HG02870 (cell line): ENCODE measurements at regions not wholly inside any gene's neighbourhood (a gene's known extent, or its start where the extent isn't known, plus 50 kb on each side); places are given as distances from the start of the nearest gene placed in this dataset.
"Not testable (repeated sequence)": the region's sequence is repeated elsewhere in the genome, so short reads cannot be mapped to it uniquely, and the experiment has no call there.

ENCODE experiments used
- ATAC-seq: cut with Tn5 transposase; IDR thresholded peaks from one replicate; pipeline ENCODE4 v1.9.1; 2021; ENCODE audit warnings: mild to moderate bottlenecking, moderate library complexity; ENCODE audit not compliant: unreplicated experiment

DNA sequence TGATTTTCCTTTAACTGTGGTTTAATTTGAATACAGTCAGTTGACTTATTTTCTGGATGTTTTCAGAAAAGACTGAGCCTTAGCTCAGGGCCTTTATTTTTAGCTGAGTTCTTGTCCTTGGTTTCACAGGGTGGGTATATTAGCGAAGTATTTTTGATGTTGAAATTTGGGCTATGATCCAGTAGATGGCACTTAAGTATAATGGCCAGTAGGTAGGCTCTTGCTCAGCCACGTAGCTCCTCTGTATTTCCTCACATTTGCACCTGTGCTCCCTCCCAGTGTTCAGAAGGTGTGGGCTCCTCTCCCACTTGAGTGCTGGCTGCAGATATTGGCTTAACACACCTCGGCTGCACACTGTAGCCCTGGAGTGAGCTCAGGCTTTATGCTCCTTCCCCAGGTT is 549.9 kb upstream of the AMOT start:
- no peak for ATAC-seq

DNA sequence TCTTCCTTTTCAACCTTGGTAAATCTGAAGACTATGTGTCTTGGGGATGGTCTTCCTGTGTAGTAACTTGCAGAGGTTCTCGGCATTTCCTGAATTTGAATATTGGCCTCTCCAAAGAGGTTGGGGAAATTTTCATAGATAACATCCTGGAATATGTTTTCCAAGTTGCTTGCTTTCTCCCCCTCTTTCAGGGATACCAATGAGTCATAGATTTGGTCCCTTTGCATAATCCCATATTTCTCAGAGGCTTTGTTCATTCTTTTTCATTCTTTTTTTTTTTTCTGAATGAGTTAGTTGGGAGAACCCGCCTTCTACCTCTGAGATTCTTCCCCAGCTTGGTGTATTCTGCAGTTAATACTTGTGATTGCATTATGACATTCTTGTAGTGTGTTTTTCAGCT is 549.2 kb upstream of the AMOT start:
- ATAC-seq: no peak

DNA sequence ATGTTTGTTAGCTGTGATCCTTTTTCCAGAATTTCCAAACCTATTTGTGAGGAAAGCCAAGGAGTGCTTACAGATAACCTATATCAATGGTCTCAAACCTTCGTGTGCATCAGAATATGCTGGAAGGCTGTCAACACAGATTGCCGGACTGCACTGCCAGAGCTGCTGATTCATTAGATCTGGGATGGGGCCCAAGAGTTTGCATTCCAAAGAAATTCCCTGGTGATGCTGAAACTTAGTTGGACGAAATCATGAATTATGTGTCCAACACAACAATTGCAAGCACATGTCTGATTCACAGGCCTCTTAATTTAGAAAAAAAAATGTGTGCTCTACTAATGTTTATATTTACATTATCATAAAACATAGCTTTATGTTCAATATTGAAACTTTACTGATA is 544.0 kb upstream of the AMOT start:
- ATAC-seq: no peak

DNA sequence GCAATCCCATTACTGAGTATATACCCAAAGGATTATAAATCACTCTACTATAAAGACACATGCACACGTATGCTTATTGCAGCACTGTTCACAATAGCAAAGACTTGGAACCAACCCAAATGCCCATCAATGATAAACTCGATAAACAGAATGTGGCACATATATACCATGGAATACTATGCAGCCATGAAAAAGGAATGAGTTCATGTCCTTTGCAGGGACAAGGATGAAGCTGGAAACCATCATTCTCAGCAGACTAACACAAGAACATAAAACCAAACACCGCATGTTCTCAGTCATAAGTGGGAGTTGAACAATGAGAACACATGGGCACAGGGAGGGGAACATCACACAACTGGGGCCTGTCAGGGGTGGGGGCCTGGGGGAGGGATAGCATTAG is 532.8 kb upstream of the AMOT start:
- ATAC-seq: not testable (repeated sequence)

DNA sequence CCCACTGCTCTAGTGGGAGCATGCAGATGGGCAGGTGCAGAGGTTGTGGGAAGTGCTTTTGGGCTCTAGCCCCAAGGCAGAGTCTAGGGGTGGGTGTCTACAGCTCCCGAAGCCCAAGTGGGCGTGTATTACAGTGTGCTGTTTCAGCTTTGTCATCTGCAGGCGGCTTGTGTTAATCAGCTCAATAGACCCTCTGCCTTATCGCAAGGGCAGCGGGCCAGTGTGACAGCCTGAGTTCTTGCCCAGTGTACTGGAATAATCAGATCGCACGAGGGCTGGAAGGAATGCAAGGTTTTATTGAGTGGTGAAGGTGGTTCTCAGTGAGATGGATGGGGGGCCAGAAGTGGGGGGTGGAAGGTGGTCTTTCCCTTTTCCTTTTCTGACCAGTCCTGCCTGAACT is 529.4 kb upstream of the AMOT start:
- ATAC-seq: no peak

DNA sequence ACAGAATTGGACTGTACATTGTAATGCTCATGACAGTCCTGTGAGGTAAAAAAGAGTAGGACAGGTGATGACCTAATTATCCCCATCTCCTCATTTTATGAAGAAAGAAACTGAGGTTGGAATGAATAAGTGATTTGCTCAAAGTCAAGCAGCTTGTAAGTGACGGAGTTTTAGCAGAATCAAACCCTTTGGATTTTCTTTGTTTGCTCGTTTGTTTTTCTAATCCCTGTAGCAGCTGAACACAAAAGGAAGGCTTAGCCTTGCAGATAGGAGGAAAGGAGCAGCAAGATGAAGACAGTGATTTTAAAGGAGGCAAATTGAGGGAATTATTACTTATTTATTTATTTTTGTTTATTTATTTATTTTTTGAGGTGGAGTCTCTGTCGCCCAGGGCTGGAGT is 528.4 kb upstream of the AMOT start:
- ATAC-seq: no peak

DNA sequence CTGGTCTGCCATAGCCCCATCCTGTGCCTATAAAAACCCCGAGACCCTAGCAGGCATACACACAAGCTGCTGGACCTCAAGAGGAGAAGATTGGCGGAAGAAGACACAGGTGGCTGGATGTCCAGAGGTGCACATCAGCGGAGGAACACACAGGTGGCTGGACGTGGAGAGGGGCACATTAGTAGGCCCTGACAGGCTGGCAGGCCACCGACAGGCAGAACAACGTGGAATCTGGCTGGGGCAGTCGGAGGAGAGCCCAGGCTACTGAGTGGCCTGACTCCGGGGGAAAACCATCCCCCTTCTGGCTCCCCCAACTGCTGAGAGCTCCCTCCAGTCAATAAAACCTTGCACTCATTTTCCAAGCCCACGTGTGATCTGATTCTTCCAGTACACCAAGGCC is 512.5 kb upstream of the AMOT start:
- no peak for ATAC-seq

DNA sequence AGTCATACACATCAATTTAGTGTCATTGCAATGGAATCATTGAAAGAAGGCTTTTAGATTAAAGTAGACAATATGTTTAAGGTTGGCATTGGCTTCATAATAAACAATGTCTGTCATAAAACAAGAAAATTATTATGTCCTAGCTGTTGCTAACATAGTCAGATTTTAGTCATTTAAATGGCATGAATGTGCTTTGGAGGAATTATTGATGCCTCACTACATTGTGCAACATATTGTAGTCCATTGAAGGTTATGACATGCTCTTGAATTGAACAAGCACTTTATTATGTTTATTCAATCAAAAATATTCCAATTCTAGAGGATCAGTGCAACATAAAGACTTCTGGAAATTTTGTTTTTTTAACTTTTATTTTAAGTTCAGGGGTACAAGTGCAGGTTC is 489.8 kb upstream of the AMOT start:
- no peak for ATAC-seq

DNA sequence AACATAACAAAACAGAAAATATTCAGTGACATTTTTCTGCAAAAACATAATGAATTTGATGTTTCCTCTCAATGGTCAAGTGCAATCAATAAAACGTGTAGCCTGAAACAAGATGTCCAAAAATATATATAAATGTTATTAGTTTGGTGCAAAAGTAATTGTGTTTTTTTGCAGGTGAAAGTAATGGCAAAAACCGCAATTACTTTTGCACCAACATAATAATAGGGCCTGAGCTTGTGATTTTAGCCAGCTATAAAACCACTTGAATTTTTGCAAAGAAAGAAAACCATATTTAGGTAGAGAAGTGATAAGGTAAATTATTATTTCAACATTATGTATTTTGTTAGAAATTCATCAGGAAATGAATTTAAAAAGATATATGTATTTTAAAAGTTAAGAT is 475.3 kb upstream of the AMOT start:
- ATAC-seq: no peak

DNA sequence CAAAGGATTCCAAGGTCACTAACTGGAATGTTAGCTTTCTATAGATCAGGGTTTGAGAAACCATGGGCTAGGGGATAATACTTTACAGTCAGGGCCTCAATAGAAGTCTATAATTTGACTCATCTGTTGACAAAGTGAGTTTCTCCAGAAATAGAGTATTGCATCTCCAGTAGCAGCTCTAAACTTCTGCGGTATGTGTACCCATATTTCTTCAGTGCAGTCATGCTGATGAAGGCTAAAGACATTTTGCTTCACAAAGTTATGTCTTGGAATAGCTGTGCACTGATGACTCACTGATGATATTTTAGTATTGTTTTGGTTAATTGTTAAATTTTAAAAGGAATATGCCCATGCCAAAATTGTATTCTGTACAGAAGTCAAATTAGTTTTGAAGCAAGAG is 464.9 kb upstream of the AMOT start:
- ATAC-seq: no peak

DNA sequence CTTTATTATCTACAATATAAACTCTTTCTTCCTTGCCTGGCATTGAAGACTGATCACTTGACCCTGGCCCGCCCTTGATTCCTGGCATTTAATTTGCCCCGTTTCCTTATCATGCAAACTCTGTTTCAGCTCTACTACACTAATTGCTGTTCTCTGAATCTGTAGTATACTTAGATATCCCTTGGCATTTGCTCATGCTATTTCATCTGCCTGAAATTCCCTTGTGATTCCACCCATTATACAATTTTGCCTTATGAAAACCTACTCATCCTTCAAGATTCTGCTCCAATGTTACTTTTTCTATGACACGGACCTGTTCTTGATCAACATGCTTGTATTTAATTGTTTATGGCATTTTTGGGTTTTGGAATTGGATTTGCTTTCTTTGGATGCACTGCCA is 459.9 kb upstream of the AMOT start:
- no peak for ATAC-seq

DNA sequence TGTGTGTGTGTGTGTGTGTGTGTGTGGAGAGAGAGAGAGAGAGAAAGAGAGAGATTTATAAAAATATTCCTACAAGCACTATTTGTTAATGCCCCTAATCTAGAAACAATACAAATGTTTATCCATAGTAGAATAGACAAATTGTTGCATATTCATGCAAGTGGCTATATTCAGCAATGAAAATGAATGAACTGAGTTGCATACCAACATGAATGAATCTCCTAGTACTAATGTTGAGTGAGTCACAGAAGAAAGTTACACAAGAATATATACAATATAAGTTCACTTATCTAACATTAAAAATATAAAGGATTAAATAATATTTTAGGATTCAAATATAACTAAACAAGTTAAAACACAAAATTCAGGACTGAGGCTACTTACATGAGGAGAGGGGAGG is 456.8 kb upstream of the AMOT start:
- no peak for ATAC-seq

DNA sequence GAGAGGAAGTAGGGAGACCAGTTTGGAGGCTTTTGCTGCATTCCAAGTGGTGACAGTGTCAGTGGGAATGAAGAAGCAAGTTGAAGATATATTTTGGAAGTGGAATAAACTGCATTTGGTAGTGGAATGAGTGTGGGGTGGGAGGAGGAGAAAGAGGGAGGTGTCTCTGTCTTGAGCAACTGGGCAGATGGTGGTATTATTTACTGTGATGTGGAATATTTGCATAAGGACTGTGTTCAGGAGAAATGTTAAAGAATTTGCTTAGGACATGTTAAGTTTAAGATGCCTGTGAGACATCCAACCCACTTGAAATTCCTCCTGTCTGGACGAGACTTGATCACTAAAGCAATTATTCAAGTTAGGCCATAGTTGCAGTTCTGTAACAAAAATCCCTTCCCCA is 448.9 kb upstream of the AMOT start:
- ATAC-seq: no peak

DNA sequence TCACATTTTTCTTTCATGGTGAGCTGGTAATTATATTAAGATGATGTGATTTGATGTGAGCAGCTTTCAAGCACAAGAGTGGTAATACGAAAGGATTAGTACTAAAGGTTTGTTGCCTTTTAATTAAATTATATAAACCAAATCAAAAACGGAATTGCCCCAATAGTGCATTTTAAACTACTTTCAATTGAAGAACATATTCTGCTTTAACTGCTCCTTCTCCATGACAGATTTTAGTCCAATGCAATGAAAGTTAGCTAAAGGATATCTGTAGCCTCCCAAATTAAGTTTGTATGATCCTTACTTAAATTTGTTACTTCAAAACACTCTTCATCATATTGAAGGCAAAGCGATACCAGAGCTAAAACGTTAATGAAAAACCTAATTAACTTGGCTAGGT is 447.1 kb upstream of the AMOT start:
- ATAC-seq: no peak

DNA sequence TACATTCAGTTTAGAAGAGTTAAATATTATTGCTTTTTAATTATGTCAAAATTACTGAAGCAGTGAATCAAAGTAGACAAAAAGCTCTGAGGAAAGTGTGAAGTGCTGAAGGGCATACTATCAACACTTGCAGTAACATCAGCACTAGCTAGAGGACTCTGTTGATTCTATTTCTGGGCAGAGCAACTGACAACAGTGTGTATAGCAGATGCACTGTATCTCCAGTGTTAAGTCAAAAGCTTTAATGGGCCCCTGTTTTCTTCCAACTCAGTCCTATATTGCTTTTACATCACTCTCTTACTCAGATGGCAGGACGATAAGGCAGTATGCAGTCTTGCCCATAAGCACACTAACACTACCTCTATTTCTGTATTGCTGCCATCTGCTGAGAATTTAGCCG is 435.2 kb upstream of the AMOT start:
- no peak for ATAC-seq

DNA sequence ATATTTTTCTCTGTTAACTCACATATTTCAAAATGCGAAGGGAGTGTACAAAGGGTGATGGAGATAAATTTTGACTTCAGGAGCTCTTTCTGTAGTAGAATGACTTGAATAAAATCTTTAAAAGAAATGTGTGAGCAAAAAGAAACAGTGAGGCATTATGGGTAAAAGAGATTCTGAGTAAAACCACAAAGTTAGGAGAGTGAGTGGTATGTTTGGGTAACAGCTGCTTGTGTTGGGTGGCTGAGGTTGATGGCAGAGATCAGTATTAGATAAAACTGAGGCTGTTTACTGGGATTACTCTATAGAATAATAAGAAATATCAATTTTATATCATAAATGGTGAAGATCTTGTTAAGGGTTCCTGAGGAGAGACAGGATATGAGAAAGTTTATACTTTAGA is 434.2 kb upstream of the AMOT start:
- no peak for ATAC-seq

DNA sequence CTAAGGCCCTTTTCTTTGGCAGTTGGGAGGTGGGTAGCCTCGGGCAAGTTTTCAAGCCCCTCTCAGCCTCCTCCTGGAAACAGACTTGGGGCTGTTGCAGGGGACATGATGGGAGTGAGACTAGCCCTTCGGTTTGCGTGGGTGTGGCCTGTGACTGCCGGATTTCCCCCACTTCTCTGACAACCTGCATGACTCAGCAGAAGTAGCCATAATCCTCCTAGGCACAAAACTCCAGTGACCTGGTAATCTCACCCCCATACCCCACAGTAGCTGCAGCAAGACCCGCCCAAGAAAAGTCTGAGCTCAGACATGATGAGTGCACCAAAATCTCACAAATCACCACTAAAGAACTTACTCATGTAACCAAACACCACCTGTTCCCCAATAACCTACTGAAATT is 433.7 kb upstream of the AMOT start:
- ATAC-seq: no peak

DNA sequence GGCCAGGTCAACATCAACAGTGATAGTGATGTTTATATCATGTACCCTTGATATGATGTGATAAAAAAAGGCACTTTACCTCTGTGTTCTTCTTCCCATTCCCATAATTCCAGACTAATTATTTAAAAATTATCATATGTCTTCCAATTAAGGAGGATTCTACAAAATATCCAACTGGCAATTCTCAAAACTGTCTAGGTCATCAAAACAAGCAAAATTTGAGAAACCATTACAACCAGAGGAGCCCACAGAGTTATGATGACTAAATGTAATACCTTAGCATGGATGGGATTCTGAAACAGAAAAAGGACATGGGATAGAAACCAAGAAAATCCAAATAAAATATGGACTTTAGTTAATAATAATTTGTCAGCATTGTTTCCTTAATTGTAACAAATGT is 428.6 kb upstream of the AMOT start:
- no peak for ATAC-seq

DNA sequence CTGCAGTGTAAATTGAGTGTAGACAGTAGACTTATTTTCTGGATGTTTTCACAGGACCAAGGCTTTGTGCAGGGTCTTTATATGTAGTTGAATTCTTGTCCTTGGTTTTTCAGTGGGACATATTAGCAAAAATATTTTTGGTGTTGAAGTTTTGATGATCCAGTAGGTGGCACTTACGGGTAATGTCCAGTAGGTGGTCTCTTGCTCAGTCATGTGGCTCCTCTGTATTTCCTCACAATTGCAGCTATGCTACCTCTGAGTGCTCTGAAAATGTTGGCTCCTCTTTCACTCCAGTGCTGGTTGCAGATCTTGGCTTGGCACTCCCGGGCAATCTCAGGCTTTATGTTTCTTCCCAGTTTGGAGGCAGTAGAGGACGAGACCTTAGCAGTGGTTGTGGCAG is 419.8 kb upstream of the AMOT start:
- ATAC-seq: no peak

DNA sequence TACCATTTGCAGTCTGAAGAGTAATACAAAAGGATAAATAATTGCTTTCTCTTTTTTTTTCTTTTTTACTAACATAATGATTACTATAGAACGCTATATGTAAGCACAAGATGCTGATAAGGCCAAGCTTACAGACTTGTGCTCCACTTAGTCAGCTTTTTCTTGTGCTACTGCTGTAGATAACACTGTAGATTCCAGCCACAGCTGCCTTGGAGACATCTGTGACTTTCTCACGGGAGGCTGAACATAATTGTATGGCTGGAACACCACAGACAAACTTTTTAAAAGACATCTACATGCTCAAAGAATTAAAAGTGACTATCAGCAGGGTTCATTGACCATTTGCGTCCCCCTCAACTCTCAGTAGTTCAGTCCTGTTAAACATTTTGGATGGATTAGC is 381.7 kb upstream of the AMOT start:
- no peak for ATAC-seq

DNA sequence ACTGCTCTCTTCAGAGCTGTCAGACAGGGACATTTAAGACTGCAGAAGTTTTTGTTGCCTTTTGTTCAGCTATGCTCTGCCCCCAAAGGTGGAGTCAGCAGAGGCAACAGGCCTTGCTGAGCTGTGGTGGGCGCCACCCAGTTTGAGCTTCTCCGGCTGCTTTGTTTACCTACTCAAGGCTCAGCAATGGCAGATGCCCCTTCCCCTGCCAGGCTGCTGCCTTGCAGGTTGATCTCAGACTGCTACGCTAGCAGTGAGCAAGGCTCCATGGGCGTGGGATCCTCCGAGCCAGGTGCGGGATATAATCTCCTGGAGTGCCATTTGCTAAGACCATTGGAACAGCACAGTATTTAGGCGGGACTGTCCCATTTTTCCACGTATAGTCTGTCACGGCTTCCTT is 371.4 kb upstream of the AMOT start:
- no peak for ATAC-seq

DNA sequence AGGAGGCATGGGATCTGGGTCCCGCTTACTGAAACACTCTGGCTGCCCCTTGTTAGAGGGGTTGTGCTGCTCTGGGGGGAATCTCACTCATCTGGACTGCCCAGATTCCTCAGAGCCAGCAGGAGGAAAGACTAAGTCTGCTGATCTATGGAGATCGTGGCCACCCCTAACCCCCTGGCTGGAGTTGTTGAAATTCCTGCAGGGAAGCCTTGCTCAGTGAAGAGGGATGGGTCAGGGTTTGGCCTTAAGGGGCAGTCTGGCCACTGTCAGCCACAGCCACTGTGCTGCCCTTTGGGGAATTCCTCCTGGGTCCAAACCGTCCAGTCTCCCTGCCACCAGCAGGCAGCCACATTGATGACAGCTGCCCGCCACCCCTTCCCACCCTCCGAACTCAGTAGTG is 362.0 kb upstream of the AMOT start:
- ATAC-seq: no peak

DNA sequence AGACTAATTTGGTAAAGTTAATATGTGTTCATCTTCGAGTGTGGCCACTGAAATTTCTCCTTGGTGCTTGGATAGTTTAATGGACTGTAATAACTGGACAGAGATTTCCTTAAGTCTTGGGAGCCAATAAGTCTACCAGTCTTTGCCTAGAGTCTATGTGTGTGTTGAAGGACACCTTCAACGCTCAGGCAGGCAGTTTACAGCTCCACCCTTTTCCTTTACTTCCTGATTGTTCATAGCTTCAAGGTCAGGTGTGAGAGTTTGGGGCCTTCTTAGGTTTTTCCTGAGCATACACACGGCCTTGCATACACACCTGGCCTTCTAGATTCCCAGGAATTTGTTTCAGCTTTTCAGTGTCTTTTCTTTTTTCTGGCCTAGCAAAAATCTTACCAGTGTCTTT is 355.3 kb upstream of the AMOT start:
- ATAC-seq: no peak

DNA sequence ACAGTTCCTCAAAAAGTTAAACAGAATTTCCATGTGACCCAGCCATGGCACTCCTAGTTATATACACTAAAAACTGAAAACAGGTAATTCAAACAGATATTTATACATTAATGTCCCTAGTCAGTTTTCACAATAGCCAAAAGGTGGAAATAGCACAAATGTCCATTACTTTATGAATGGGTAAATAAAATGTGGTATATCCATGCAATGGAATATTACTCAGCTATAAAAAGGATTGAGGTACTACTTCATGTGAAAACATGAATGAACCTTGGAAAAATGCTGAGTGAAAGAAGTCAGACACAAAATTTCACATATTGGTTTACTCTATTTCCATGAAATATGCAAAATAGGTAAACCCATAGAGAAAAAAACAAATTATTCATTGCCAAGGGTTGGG is 351.8 kb upstream of the AMOT start:
- no peak for ATAC-seq
